Loucy (cell line): ENCODE measurements at regions not wholly inside any gene's neighbourhood (a gene's known extent, or its start where the extent isn't known, plus 50 kb on each side); places are given as distances from the start of the nearest gene placed in this dataset.

ENCODE experiments used
- H2AFZ ChIP-seq: fragments of 200-600 bp; sonication (generic); 2 replicates; pipeline ENCODE4 v1.6.0; 2016; ENCODE audit warnings: antibody characterized with exemption, mild to moderate bottlenecking, low read length, moderate library complexity
- H3F3A ChIP-seq: fragments of 200-600 bp; 2 replicates; pipeline ENCODE4 v1.6.0; 2016; ENCODE audit warnings: antibody characterized with exemption, low read depth, mild to moderate bottlenecking
- H3K27me3 ChIP-seq: fragments of 200-600 bp; sonication (generic); 2 replicates; pipeline ENCODE4 v1.6.1; 2014; ENCODE audit warnings: low read length, mild to moderate bottlenecking; ENCODE audit not compliant: insufficient read depth, poor library complexity, severe bottlenecking
- H3K36me3 ChIP-seq: fragments of 200-600 bp; sonication (generic); 2 replicates; pipeline ENCODE4 v1.6.1; 2016; ENCODE audit warnings: low read length; ENCODE audit not compliant: insufficient read depth
- H3K4me1 ChIP-seq: fragments of 200-600 bp; sonication (generic); 2 replicates; pipeline ENCODE4 v1.5.1; 2014; ENCODE audit warnings: low read length, mild to moderate bottlenecking; ENCODE audit not compliant: insufficient read depth, poor library complexity, severe bottlenecking
- H3K4me2 ChIP-seq: fragments of 200-600 bp; sonication (generic); 2 replicates; pipeline ENCODE4 v1.6.0; 2014; ENCODE audit warnings: antibody characterized with exemption, low read length, low read depth, mild to moderate bottlenecking; ENCODE audit not compliant: poor library complexity, severe bottlenecking
- H3K4me3 ChIP-seq: fragments of 200-600 bp; sonication (generic); 2 replicates; pipeline ENCODE4 v1.5.1; 2014; ENCODE audit warnings: low read length, mild to moderate bottlenecking, mixed read lengths; ENCODE audit not compliant: poor library complexity, severe bottlenecking
- H3K79me2 ChIP-seq: fragments of 200-600 bp; sonication (generic); 2 replicates; pipeline ENCODE4 v1.6.1; 2014; ENCODE audit warnings: low read length; ENCODE audit not compliant: insufficient read depth
- H3K9ac ChIP-seq: fragments of 200-600 bp; sonication (generic); 2 replicates; pipeline ENCODE4 v1.6.0; 2014; ENCODE audit warnings: mild to moderate bottlenecking, low read depth, low read length, moderate library complexity; ENCODE audit not compliant: poor library complexity, severe bottlenecking
- H3K9me2 ChIP-seq: fragments of 200-600 bp; sonication (generic); replicated peaks from 2 replicates; pipeline ENCODE4 v1.6.1; 2016; ENCODE audit warnings: low read depth, low read length, mixed read lengths
- H3K9me3 ChIP-seq: fragments of 200-600 bp; sonication (generic); 2 replicates; pipeline ENCODE4 v1.6.1; 2014; ENCODE audit warnings: mild to moderate bottlenecking, antibody characterized with exemption, low read length, low read depth; ENCODE audit not compliant: insufficient read depth
- H4K20me1 ChIP-seq: fragments of 200-600 bp; sonication (generic); 2 replicates; pipeline ENCODE4 v1.6.0; 2014; ENCODE audit warnings: antibody characterized with exemption, low read length, mild to moderate bottlenecking; ENCODE audit not compliant: insufficient read depth, poor library complexity, severe bottlenecking
- EZH2phosphoT487 ChIP-seq: fragments of 200-600 bp; IDR thresholded peaks from 2 replicates; pipeline ENCODE4 v1.6.1; 2018; ENCODE audit warnings: antibody characterized with exemption, mild to moderate bottlenecking, moderate library complexity, borderline replicate concordance
- TF ChIP-seq, protein P1 (sequence below): fragments of 200-600 bp; sonication (generic); conservative IDR thresholded peaks from 2 replicates; pipeline ENCODE4 v1.5.1; 2014; ENCODE audit warnings: mild to moderate bottlenecking, antibody characterized with exemption, low read length

- no peak for TF ChIP-seq EZH2phosphoT487
- TF ChIP-seq, protein P1, sequence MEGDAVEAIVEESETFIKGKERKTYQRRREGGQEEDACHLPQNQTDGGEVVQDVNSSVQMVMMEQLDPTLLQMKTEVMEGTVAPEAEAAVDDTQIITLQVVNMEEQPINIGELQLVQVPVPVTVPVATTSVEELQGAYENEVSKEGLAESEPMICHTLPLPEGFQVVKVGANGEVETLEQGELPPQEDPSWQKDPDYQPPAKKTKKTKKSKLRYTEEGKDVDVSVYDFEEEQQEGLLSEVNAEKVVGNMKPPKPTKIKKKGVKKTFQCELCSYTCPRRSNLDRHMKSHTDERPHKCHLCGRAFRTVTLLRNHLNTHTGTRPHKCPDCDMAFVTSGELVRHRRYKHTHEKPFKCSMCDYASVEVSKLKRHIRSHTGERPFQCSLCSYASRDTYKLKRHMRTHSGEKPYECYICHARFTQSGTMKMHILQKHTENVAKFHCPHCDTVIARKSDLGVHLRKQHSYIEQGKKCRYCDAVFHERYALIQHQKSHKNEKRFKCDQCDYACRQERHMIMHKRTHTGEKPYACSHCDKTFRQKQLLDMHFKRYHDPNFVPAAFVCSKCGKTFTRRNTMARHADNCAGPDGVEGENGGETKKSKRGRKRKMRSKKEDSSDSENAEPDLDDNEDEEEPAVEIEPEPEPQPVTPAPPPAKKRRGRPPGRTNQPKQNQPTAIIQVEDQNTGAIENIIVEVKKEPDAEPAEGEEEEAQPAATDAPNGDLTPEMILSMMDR = no peak
- H3K9ac ChIP-seq = no peak overlapping the region
- no peak overlapping the region for H3K4me3 ChIP-seq
- no peaks in the 10 kb centered on the region for H3F3A ChIP-seq
- no peaks in the 10 kb centered on the region for H3K4me1 ChIP-seq
- H3K79me2 ChIP-seq = no peaks in the 10 kb centered on the region
- H3K36me3 ChIP-seq = no peaks in the 10 kb centered on the region
- no peaks in the 10 kb centered on the region for H3K27me3 ChIP-seq
- H4K20me1 ChIP-seq = no peaks in the 10 kb centered on the region
- H3K4me2 ChIP-seq = no peak overlapping the region
- no peaks in the 10 kb centered on the region; the same call in 1 of the 2 replicates for H3K9me3 ChIP-seq
- no peaks in the 10 kb centered on the region for H3K9me2 ChIP-seq
- no peak overlapping the region for H2AFZ ChIP-seq
Observed at GRCh38 chr14:29446971-29447370, 480.7 kb downstream of the PRKD1 start.

DNA sequence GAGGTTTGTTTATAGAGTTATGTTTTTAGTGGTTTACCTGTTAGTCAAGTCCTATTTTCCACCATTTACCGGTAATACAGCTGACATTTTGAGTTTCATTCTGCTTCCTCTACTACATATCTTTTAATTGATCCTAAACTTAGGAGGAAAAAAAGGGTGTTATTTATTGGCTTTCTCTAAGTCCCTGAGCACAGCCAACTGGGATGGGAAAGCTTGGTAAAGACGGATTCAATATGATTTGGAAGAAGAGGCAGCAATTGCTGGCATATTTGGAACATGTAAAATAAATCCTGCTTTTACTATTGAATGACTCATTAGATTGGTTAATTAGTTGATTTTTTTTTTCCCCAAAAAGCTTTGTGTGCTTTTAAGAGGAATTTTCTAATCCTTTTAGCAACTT is 475.7 kb downstream of the PRKD1 start:
- Histone ChIP-seq H3K4me1 (no peaks in the 10 kb centered on the region), H3K4me3 (no peak overlapping the region), H3K36me3 (no peaks in the 10 kb centered on the region), H3K27me3 (no peaks in the 10 kb centered on the region), H3K79me2 (no peaks in the 10 kb centered on the region), H3K9ac (no peak overlapping the region), H3K9me3 (no peaks in the 10 kb centered on the region), H4K20me1 (no peaks in the 10 kb centered on the region), H3K4me2 (no peak overlapping the region), H2AFZ (no peak overlapping the region), H3F3A (no peaks in the 10 kb centered on the region), H3K9me2 (no peaks in the 10 kb centered on the region)
- TF ChIP-seq, protein P1 = no peak
- TF ChIP-seq EZH2phosphoT487 = no peak

DNA sequence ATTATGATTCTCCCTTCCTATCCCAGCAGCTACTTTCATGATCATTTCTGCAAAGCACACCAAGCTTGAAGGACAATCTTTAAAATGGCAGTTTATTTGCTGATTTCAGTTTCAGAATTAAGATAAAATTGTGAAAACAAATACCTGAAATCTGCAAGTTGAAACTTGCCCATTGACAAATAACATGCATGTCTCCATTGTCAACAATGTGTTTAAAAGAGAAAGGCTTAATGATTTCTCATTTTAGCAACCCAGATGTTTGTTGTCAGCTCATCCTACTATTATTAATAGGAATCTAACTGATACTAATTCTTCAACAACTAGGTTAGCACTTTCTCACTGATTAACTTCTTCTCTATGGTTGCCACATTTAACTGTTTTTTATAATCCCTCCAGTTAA is 474.6 kb downstream of the PRKD1 start:
- Histone ChIP-seq H3K4me3 (no peak overlapping the region), H3K4me1 (no peaks in the 10 kb centered on the region), H3K27me3 (no peaks in the 10 kb centered on the region), H4K20me1 (no peaks in the 10 kb centered on the region), H3F3A (no peaks in the 10 kb centered on the region), H2AFZ (no peak overlapping the region), H3K79me2 (no peaks in the 10 kb centered on the region), H3K9ac (no peak overlapping the region), H3K36me3 (no peaks in the 10 kb centered on the region), H3K9me2 (no peaks in the 10 kb centered on the region), H3K4me2 (no peak overlapping the region), H3K9me3 (no peaks in the 10 kb centered on the region)
- no peak for TF ChIP-seq EZH2phosphoT487

DNA sequence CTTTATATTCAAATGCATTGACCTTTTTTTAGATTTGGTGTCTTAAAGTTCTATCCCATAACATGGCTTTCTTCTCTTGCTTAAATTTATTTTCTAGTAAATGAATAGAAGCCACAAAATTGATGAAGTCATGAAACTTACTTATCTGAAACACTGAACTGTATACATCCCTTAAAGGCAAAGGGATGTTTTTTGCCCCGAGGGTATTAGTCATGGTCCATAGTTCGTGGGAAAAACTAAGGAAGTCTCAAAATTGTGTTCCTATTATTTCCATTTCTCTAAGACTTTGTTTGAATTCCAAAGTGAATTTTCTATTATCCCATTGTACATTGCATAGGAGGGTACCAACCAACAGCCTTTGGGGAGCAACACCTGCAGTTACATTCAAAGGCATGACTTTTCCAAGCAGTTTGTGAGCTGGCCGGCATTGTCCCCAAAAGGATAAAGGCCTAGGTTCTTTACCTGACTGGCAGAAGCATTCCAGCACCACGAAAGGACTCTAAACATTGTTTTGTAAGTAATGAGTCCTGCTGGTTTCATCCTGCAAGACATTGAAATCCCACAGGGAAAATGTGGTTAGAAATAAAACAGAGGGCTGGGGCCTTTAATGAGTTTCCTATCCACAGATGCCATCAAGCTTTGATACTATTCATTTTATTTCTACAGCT is 473.5 kb downstream of the PRKD1 start:
- no peak overlapping the region for H2AFZ ChIP-seq
- no peaks in the 10 kb centered on the region for H3K9me2 ChIP-seq
- no peaks in the 10 kb centered on the region for H3F3A ChIP-seq
- H3K79me2 ChIP-seq = no peaks in the 10 kb centered on the region
- H3K36me3 ChIP-seq = no peaks in the 10 kb centered on the region
- no peaks in the 10 kb centered on the region for H3K9me3 ChIP-seq
- H3K27me3 ChIP-seq = no peaks in the 10 kb centered on the region
- H3K4me2 ChIP-seq = no peak overlapping the region
- TF ChIP-seq EZH2phosphoT487 = no peak
- TF ChIP-seq, protein P1 = no peak
- no peak overlapping the region for H3K9ac ChIP-seq
- H4K20me1 ChIP-seq = no peaks in the 10 kb centered on the region
- no peak overlapping the region for H3K4me3 ChIP-seq
- H3K4me1 ChIP-seq = no peaks in the 10 kb centered on the region
